SH-SY5Y (cell line): ENCODE measurements at regions not wholly inside any gene's neighbourhood (a gene's known extent, or its start where the extent isn't known, plus 50 kb on each side); places are given as distances from the start of the nearest gene placed in this dataset.

Experiments used
- GATA2 ChIP-seq: IDR thresholded peaks from 2 replicates; pipeline ENCODE4 v1.6.1; 2011; ENCODE audit warnings: mild to moderate bottlenecking, low read depth, low read length
- GATA3 ChIP-seq: IDR thresholded peaks from 2 replicates; pipeline ENCODE4 v1.6.1; 2011; ENCODE audit warnings: low read depth, mild to moderate bottlenecking, low read length, moderate library complexity

- no peak for TF ChIP-seq GATA2
- no peak for TF ChIP-seq GATA3
These were observed 185.5 kb downstream of the NFKBIZ start for GRCh38 chr3:102034639-102035451.
